Central memory CD8-positive, alpha-beta T cell (primary cell): ENCODE measurements at regions not wholly inside any gene's neighbourhood (a gene's known extent, or its start where the extent isn't known, plus 50 kb on each side); places are given as distances from the start of the nearest gene placed in this dataset.

Experiments used
- ATAC-seq: fragments of 150-1000 bp; cut with Tn5 transposase; replicated peaks from 2 replicates; pipeline ENCODE4 v1.10.0; 2022; ENCODE audit warnings: mild to moderate bottlenecking, moderate FRiP score, moderate number of reproducible peaks; ENCODE audit not compliant: poor library complexity, severe bottlenecking; ENCODE audit errors: extremely low read depth
- DNase-seq, 2 donors: peaks; one replicate each; pipeline ENCODE4 v3.0.0; 2021; ENCODE audit warnings: low spot score in 2 of 2
- H3K27ac Mint-ChIP-seq: one replicate; pipeline ENCODE4 v1.8.0; 2022; ENCODE audit warnings: low read depth, mild to moderate bottlenecking, moderate library complexity, mixed read lengths
- H3K27me3 Mint-ChIP-seq: one replicate; pipeline ENCODE4 v1.8.0; 2022; ENCODE audit warnings: mixed read lengths
- H3K36me3 Mint-ChIP-seq: one replicate; pipeline ENCODE4 v1.8.0; 2022; ENCODE audit warnings: mild to moderate bottlenecking, moderate library complexity, mixed read lengths; ENCODE audit not compliant: insufficient read depth
- H3K4me1 Mint-ChIP-seq: one replicate; pipeline ENCODE4 v1.8.0; 2022; ENCODE audit warnings: mixed read lengths
- H3K4me3 Mint-ChIP-seq: one replicate; pipeline ENCODE4 v1.8.0; 2022; ENCODE audit warnings: mild to moderate bottlenecking, moderate library complexity, mixed read lengths
- H3K9me3 Mint-ChIP-seq: one replicate; pipeline ENCODE4 v1.8.0; 2022; ENCODE audit warnings: mixed read lengths

DNA sequence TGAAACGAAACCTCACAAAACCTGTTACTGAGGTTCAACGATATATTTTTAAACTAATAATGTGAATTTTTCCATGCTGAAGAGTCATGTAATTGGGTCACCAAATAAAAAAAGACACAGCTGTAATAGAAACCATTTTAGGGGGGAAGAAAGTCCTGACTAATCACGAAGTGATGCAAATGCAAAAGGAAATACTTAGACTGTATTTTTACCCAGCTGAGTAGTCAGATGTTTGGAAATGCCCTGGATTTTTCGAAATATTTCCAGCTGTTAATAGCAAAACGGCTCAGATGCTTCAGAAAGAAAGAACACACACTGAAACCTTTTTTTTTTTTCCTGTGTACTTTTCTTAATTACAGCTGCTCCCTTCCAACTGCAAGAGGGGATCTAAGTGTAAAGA lies 210.3 kb downstream of the SETD4 start:
- no peak overlapping the region for H3K27ac Mint-ChIP-seq
- ATAC-seq (no peak), DNase-seq (no peak)
- no peak overlapping the region for H3K4me3 Mint-ChIP-seq
- peaks cover 64% of the 10 kb centered on the region for H3K27me3 Mint-ChIP-seq
- H3K9me3 Mint-ChIP-seq, result no peaks in the 10 kb centered on the region
- no peaks in the 10 kb centered on the region for H3K4me1 Mint-ChIP-seq
- no peaks in the 10 kb centered on the region for H3K36me3 Mint-ChIP-seq

DNA sequence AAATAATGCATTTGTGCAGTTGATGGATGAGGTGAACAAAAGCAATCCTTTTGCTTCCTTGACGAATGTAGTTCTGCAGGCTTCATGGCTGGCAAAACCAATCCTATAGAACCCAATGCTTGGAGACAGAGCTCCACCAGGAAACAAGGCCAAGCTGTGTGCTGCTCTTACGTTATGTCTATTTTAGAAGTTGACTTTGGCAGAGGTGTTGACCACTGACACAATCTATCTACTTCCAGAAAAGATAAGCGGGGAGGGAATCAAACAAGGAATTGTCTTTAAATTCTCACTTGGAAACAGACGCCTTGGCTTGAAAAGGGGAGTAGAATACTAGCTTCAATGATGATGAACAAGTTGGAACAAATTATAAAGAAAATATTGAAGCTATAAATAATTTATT lies 211.2 kb downstream of the SETD4 start:
- Mint-ChIP-seq H3K4me3 (no peak overlapping the region), H3K9me3 (no peaks in the 10 kb centered on the region), H3K27me3 (peaks cover 55% of the 10 kb centered on the region), H3K27ac (no peak overlapping the region), H3K4me1 (no peaks in the 10 kb centered on the region), H3K36me3 (no peaks in the 10 kb centered on the region)
- DNase-seq, result no peak
- no peak for ATAC-seq

DNA sequence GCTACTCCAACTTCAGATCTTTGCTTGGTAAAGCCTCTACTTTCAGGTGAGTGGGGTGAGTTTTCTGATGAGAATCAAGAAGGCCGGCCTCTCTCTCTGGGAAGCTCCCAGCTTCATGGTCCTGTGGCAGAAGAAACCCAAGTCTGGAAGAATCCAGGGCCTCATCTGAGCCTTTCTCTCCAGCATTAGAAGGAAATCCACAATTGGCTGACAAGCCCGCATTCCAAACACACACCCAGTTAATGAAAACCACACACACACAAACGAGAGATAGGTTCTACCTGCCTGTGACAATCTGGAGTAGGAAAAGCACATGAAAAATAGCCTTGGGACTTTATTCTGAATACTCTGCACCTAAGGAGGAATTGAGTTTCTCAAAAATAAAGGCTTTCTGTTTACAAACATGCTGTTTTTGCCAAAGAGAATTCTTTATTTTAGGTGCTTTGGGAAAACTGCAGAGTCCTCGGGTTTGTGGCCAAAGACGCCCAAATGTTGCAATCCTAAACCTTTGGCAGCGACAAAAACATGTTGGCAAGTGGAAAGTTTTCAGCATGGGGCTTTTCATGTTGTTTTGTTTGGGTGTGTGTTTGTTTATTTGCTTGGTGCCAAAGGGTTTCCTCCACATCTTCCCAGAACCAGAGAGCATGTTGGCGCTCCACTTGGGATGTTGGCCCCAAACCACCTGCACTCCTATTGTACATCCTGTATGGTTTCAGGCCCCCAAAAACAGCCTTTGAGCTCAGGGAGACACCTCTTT lies 216.2 kb downstream of the SETD4 start:
- ATAC-seq (no peak), DNase-seq (no peak)
- Mint-ChIP-seq H3K36me3 (peaks cover 1% of the 10 kb centered on the region), H3K9me3 (no peaks in the 10 kb centered on the region), H3K27me3 (peaks cover 37% of the 10 kb centered on the region), H3K4me3 (no peak overlapping the region), H3K27ac (no peak overlapping the region), H3K4me1 (no peaks in the 10 kb centered on the region)

DNA sequence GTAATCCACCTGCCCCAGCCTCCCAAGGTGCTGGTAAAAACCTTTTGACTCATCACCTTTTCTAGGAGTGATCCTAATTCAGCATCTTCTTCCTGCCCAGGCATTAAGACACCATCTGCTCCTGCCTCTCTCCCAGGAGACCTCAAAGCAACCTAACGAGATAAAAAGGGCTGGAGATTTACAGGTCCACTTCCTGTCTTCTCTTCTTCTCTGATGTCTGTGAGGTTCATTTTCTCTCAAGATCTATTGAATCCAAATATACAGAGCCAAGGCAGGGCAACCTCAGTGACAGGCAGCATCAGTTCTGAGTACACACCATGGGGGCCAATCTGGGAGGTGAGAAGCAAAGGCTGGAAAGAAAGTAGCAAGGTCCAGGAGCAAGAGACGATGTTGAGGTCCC lies 219.4 kb downstream of the SETD4 start:
- Mint-ChIP-seq H3K4me3 (no peak overlapping the region), H3K4me1 (no peaks in the 10 kb centered on the region), H3K27ac (no peak overlapping the region), H3K9me3 (no peaks in the 10 kb centered on the region), H3K36me3 (peaks cover 1% of the 10 kb centered on the region), H3K27me3 (peaks cover 15% of the 10 kb centered on the region)
- DNase-seq (no peak), ATAC-seq (no peak)

DNA sequence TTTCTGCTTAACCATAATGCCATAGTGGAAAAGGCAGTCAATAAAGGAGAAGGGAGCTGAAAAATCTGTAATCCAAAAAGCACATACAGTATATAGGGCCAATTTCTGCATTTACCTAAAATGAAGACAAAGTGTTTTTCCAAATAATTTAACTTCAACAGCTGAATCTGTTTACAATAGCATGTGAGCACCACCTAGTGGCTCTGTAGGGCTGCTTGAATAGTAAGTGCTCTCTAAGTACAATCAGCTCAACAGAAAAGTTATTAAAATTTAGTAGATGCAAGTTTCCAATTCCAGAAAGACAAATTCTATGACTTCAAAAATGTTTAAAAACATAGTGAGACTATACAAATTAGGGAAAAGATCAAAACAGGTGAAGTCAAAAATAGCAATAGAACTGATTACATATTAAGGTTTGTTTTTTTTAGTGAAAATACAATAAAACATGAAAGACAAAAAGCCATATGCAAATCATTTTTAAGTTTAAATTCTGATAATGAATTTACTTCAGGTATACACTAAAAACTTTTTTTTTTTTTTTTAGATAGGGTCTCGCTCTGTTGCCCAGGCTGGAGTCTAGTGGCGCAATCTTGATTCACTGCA lies 220.0 kb downstream of the SETD4 start:
- Mint-ChIP-seq H3K36me3 (peaks cover 1% of the 10 kb centered on the region), H3K4me3 (no peak overlapping the region), H3K27ac (no peak overlapping the region), H3K27me3 (peaks cover 19% of the 10 kb centered on the region), H3K4me1 (no peaks in the 10 kb centered on the region), H3K9me3 (no peaks in the 10 kb centered on the region)
- ATAC-seq, result no peak
- no peak for DNase-seq

DNA sequence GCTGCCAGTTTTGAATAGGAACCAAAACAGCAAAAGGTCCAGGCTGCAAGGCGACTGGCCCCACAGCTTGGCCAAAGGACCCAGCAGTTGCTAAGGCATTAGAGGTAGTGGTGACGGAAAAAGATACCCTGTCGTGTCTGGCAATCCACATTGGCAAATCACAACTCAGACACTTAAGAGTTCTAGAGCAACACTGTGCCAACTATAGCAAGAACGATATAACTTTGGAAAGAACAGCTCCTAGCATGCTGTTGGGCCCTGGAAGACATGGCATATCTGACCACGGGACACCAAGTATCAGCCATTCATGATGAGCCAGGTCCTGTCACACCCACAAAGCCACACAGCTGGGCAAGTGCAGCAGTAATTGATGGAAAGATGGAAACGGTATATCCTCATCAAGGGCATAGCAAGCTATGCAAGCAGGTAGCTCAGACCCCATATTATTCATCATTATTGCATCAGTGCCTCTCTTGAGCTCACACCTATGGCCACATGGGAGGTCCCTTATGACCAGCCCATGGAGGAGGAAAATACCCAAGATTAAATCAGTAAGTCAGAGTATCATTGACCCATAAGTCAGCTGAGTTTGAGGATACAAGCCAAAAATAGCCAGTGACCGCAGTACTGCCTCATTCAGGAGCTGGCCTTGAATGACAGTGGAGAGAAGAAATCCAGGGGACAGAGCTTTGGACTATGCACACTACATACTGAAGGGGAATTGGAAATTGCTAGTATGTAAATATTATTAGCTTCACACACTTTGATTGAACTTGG lies 221.2 kb downstream of the SETD4 start:
- DNase-seq (no peak), ATAC-seq (no peak)
- H3K27ac Mint-ChIP-seq, result no peak overlapping the region
- no peak overlapping the region for H3K4me3 Mint-ChIP-seq
- no peaks in the 10 kb centered on the region for H3K9me3 Mint-ChIP-seq
- H3K27me3 Mint-ChIP-seq, result peaks cover 27% of the 10 kb centered on the region
- peaks cover 1% of the 10 kb centered on the region for H3K36me3 Mint-ChIP-seq
- no peaks in the 10 kb centered on the region for H3K4me1 Mint-ChIP-seq

GRCh38 chr21:35838350-35838749 lies 222.0 kb downstream of the SETD4 start:
- Mint-ChIP-seq H3K27me3 (peaks cover 29% of the 10 kb centered on the region), H3K4me3 (no peak overlapping the region), H3K9me3 (no peaks in the 10 kb centered on the region), H3K4me1 (no peaks in the 10 kb centered on the region), H3K27ac (no peak overlapping the region), H3K36me3 (peaks cover under 1% of the 10 kb centered on the region)
- no peak for DNase-seq
- ATAC-seq, result no peak

- Mint-ChIP-seq H3K9me3 (no peaks in the 10 kb centered on the region), H3K27me3 (peaks cover 44% of the 10 kb centered on the region), H3K27ac (no peak overlapping the region), H3K4me1 (no peaks in the 10 kb centered on the region), H3K4me3 (no peak overlapping the region), H3K36me3 (no peaks in the 10 kb centered on the region)
- no peak for DNase-seq
- ATAC-seq, result no peak
Measured at GRCh38 chr21:35833991-35834390, 226.3 kb downstream of the SETD4 start.

- DNase-seq (no peak), ATAC-seq (no peak)
- Mint-ChIP-seq H3K27ac (no peak overlapping the region), H3K36me3 (no peaks in the 10 kb centered on the region), H3K4me1 (no peaks in the 10 kb centered on the region), H3K27me3 (peaks cover 50% of the 10 kb centered on the region), H3K9me3 (no peaks in the 10 kb centered on the region), H3K4me3 (no peak overlapping the region)
Measured at GRCh38 chr21:35833388-35833787, 226.9 kb downstream of the SETD4 start.

GRCh38 chr21:35831230-35831629 lies 229.1 kb downstream of the SETD4 start:
- DNase-seq (no peak), ATAC-seq (no peak)
- no peaks in the 10 kb centered on the region for H3K4me1 Mint-ChIP-seq
- H3K27me3 Mint-ChIP-seq, result peaks cover 54% of the 10 kb centered on the region
- H3K27ac Mint-ChIP-seq, result no peak overlapping the region
- no peaks in the 10 kb centered on the region for H3K9me3 Mint-ChIP-seq
- H3K4me3 Mint-ChIP-seq, result no peak overlapping the region
- H3K36me3 Mint-ChIP-seq, result no peaks in the 10 kb centered on the region

- ATAC-seq, result no peak
- H3K4me3 Mint-ChIP-seq, result no peak overlapping the region
Measured at GRCh38 chr21:35829067-35829466, 231.3 kb downstream of the SETD4 start.

GRCh38 chr21:35828161-35828560 lies 232.2 kb downstream of the SETD4 start:
- Mint-ChIP-seq H3K4me1 (no peaks in the 10 kb centered on the region), H3K9me3 (no peaks in the 10 kb centered on the region), H3K27me3 (peaks cover 68% of the 10 kb centered on the region), H3K4me3 (no peak overlapping the region), H3K27ac (no peak overlapping the region), H3K36me3 (no peaks in the 10 kb centered on the region)
- ATAC-seq, result no peak
- no peak for DNase-seq

More at GRCh38 chr21:35829067-35829466, 231.3 kb downstream of the SETD4 start:
- Mint-ChIP-seq H3K36me3 (no peaks in the 10 kb centered on the region), H3K27ac (no peak overlapping the region), H3K9me3 (no peaks in the 10 kb centered on the region), H3K4me1 (no peaks in the 10 kb centered on the region), H3K27me3 (peaks cover 59% of the 10 kb centered on the region)
- no peak for DNase-seq

GRCh38 chr21:35827004-35827403 lies 233.3 kb downstream of the SETD4 start:
- DNase-seq (no peak), ATAC-seq (no peak)
- H3K27me3 Mint-ChIP-seq, result peaks cover 71% of the 10 kb centered on the region
- no peak overlapping the region for H3K27ac Mint-ChIP-seq
- H3K9me3 Mint-ChIP-seq, result no peaks in the 10 kb centered on the region
- no peaks in the 10 kb centered on the region for H3K4me1 Mint-ChIP-seq
- H3K36me3 Mint-ChIP-seq, result no peaks in the 10 kb centered on the region
- H3K4me3 Mint-ChIP-seq, result no peak overlapping the region
